Neural cell (in vitro differentiated cells): ENCODE measurements at regions not wholly inside any gene's neighbourhood (a gene's known extent, or its start where the extent isn't known, plus 50 kb on each side); places are given as distances from the start of the nearest gene placed in this dataset.

Experiments
- CTCF ChIP-seq: fragments of 450-650 bp; IDR thresholded peaks from 2 replicates; pipeline ENCODE4 v1.5.1; 2014; ENCODE audit warnings: antibody characterized with exemption, mild to moderate bottlenecking, moderate library complexity; ENCODE audit not compliant: poor library complexity, severe bottlenecking
- EP300 ChIP-seq: fragments of 450-650 bp; conservative IDR thresholded peaks from 2 replicates; pipeline ENCODE4 v1.6.1; 2014; ENCODE audit warnings: antibody characterized with exemption, mild to moderate bottlenecking, moderate library complexity; ENCODE audit not compliant: poor library complexity, severe bottlenecking
- EZH2 ChIP-seq: fragments of 200-600, 300-800 bp; shearing (Covaris generic), sonication (generic); IDR thresholded peaks from 2 replicates; pipeline ENCODE4 v1.6.1; 2014; ENCODE audit warnings: antibody characterized with exemption, low read length, borderline replicate concordance, mild to moderate bottlenecking; ENCODE audit not compliant: insufficient read depth, poor library complexity, severe bottlenecking
- POLR2AphosphoS5 ChIP-seq: IDR thresholded peaks from 2 replicates; pipeline ENCODE4 v1.6.1; 2012
- RAD21 ChIP-seq: fragments of 450-650 bp; conservative IDR thresholded peaks from 2 replicates; pipeline ENCODE4 v1.6.1; 2014; ENCODE audit warnings: antibody characterized with exemption, mild to moderate bottlenecking, moderate library complexity

- TF ChIP-seq CTCF (no peak), EP300 (no peak), EZH2 (no peak), POLR2AphosphoS5 (no peak), RAD21 (no peak)
These were observed 217.2 kb downstream of the RFC3 start for GRCh38 chr13:34035178-34035577.
